GM19193 (cell line): ENCODE measurements at regions not wholly inside any gene's neighbourhood (a gene's known extent, or its start where the extent isn't known, plus 50 kb on each side); places are given as distances from the start of the nearest gene placed in this dataset.

Experiments used
- POLR2A ChIP-seq: IDR thresholded peaks from 4 replicates; pipeline ENCODE4 v1.6.1; 2011; ENCODE audit not compliant: insufficient read depth, insufficient read length; ENCODE audit errors: extremely low read depth

- no peak for TF ChIP-seq POLR2A
Measured at GRCh38 chr2:40507432-40507831, 55.5 kb upstream of the SLC8A1 start.

- no peak for TF ChIP-seq POLR2A
Measured at GRCh38 chr2:40510304-40510703, 58.4 kb upstream of the SLC8A1 start.

- TF ChIP-seq POLR2A = no peak
Measured at GRCh38 chr2:40511661-40512213, 59.8 kb upstream of the SLC8A1 start.

GRCh38 chr2:40512256-40512655, 60.4 kb upstream of the SLC8A1 start:
- no peak for TF ChIP-seq POLR2A

- no peak for TF ChIP-seq POLR2A
Measured at GRCh38 chr2:40513201-40513600, 61.3 kb upstream of the SLC8A1 start.

- no peak for TF ChIP-seq POLR2A
Measured at GRCh38 chr2:40516604-40517003, 64.7 kb upstream of the SLC8A1 start.

- no peak for TF ChIP-seq POLR2A
Measured at GRCh38 chr2:40528564-40528963, 76.7 kb upstream of the SLC8A1 start.

GRCh38 chr2:40531359-40531758, 79.5 kb upstream of the SLC8A1 start:
- no peak for TF ChIP-seq POLR2A

- no peak for TF ChIP-seq POLR2A
Measured at GRCh38 chr2:40534528-40534927, 82.6 kb upstream of the SLC8A1 start.

- no peak for TF ChIP-seq POLR2A
Measured at GRCh38 chr2:40535972-40536371, 84.1 kb upstream of the SLC8A1 start.

GRCh38 chr2:40540026-40540425, 88.1 kb upstream of the SLC8A1 start:
- no peak for TF ChIP-seq POLR2A

GRCh38 chr2:40543381-40543780, 91.5 kb upstream of the SLC8A1 start:
- no peak for TF ChIP-seq POLR2A

- TF ChIP-seq POLR2A = no peak
Measured at GRCh38 chr2:40544072-40544471, 92.2 kb upstream of the SLC8A1 start.

- TF ChIP-seq POLR2A = no peak
Measured at GRCh38 chr2:40545645-40546044, 93.8 kb upstream of the SLC8A1 start.

- no peak for TF ChIP-seq POLR2A
Measured at GRCh38 chr2:40546439-40547191, 94.7 kb upstream of the SLC8A1 start.

- TF ChIP-seq POLR2A = no peak
Measured at GRCh38 chr2:40548521-40548920, 96.6 kb upstream of the SLC8A1 start.
